OCI-LY1 (cell line): ENCODE measurements at regions not wholly inside any gene's neighbourhood (a gene's known extent, or its start where the extent isn't known, plus 50 kb on each side); places are given as distances from the start of the nearest gene placed in this dataset.

Experiments used
- H2AFZ ChIP-seq: fragments of 200-600 bp; sonication (generic), shearing (Covaris generic); 2 replicates; pipeline ENCODE4 v1.6.0; 2014; ENCODE audit warnings: antibody characterized with exemption, mild to moderate bottlenecking, low read length
- H3F3A ChIP-seq: fragments of 200-600 bp; sonication (generic), shearing (Covaris generic); 2 replicates; pipeline ENCODE4 v1.6.0; 2014; ENCODE audit warnings: mild to moderate bottlenecking, antibody characterized with exemption, low read length, moderate library complexity; ENCODE audit not compliant: insufficient read depth
- H3K27ac ChIP-seq: fragments of 200-600 bp; sonication (generic); 2 replicates; pipeline ENCODE4 v1.5.1; 2014; ENCODE audit warnings: low read length, mixed run types, mild to moderate bottlenecking, low read depth; ENCODE audit not compliant: poor library complexity, severe bottlenecking
- H3K27me3 ChIP-seq: fragments of 200-600 bp; sonication (generic); 2 replicates; pipeline ENCODE4 v1.6.0; 2014; ENCODE audit warnings: antibody characterized with exemption, mild to moderate bottlenecking, low read length, moderate library complexity; ENCODE audit not compliant: insufficient read depth
- H3K36me3 ChIP-seq: fragments of 200-600 bp; sonication (generic); 2 replicates; pipeline ENCODE4 v1.6.1; 2014; ENCODE audit warnings: mild to moderate bottlenecking, antibody characterized with exemption, low read length, moderate library complexity, mixed read lengths; ENCODE audit not compliant: insufficient read depth
- H3K4me1 ChIP-seq: fragments of 200-600 bp; sonication (generic); 2 replicates; pipeline ENCODE4 v1.5.1; 2014; ENCODE audit warnings: mild to moderate bottlenecking, low read length, moderate library complexity; ENCODE audit not compliant: insufficient read depth, severe bottlenecking
- H3K4me2 ChIP-seq: fragments of 200-600 bp; sonication (generic), shearing (Covaris generic); 2 replicates; pipeline ENCODE4 v1.6.1; 2014; ENCODE audit warnings: low read length
- H3K4me3 ChIP-seq: fragments of 200-600 bp; sonication (generic); 2 replicates; pipeline ENCODE4 v1.5.1; 2014; ENCODE audit warnings: low read length, low read depth, mild to moderate bottlenecking, mixed read lengths; ENCODE audit not compliant: poor library complexity, severe bottlenecking
- H3K79me2 ChIP-seq: fragments of 200-600 bp; shearing (Covaris generic); 2 replicates; pipeline ENCODE4 v1.6.1; 2016; ENCODE audit warnings: mixed run types, low read length, mixed read lengths; ENCODE audit not compliant: insufficient read depth
- H3K9ac ChIP-seq: fragments of 200-600 bp; sonication (generic), shearing (Covaris generic); 2 replicates; pipeline ENCODE4 v1.6.1; 2014; ENCODE audit warnings: mild to moderate bottlenecking, low read length, mixed read lengths
- H3K9me2 ChIP-seq: fragments of 200-600 bp; sonication (generic), shearing (Covaris generic); 2 replicates; pipeline ENCODE4 v1.6.1; 2014; ENCODE audit warnings: low read depth, mild to moderate bottlenecking, low read length, mixed read lengths
- H3K9me3 ChIP-seq: fragments of 200-600 bp; shearing (Covaris generic); 2 replicates; pipeline ENCODE4 v1.6.1; 2014; ENCODE audit warnings: low read length, mixed read lengths
- H4K20me1 ChIP-seq: fragments of 200-600 bp; sonication (generic), shearing (Covaris generic); 2 replicates; pipeline ENCODE4 v1.6.0; 2016; ENCODE audit warnings: mild to moderate bottlenecking, low read length; ENCODE audit not compliant: insufficient read depth
- EZH2 ChIP-seq: fragments of 200-600 bp; sonication (generic), shearing (Covaris generic); IDR thresholded peaks from 2 replicates; pipeline ENCODE4 v1.8.0; 2017; ENCODE audit warnings: borderline replicate concordance, mixed run types, mild to moderate bottlenecking, antibody characterized with exemption, low read length, moderate library complexity, mixed read lengths
- TF ChIP-seq, protein P1 (sequence below): fragments of 200-600 bp; sonication (generic), shearing (Covaris generic); IDR thresholded peaks from 2 replicates; pipeline ENCODE4 v1.5.1; 2017; ENCODE audit warnings: mild to moderate bottlenecking, antibody characterized with exemption, low read length, moderate library complexity, mixed read lengths

DNA sequence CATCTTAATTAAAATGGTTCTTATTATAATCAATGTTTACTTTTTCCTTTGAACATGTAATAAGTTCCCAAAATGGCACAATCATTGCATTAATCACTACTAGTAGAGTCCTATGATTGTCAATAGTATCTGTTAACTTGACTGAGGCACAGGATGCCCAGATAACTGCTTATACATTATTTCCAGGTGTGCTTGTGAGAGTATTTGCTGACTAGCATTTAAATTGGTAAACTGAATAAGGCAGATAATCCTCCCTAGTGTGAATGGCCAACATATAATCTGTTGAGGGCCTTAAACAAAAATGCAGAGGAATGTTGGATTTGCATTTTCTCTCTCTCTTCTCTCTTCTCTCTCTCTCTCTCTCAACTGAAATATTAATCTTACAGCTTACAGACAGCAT is 999.3 kb upstream of the TMPRSS15 start:
- no peaks in the 10 kb centered on the region for H3K4me1 ChIP-seq
- no peak for TF ChIP-seq EZH2
- TF ChIP-seq, protein P1, sequence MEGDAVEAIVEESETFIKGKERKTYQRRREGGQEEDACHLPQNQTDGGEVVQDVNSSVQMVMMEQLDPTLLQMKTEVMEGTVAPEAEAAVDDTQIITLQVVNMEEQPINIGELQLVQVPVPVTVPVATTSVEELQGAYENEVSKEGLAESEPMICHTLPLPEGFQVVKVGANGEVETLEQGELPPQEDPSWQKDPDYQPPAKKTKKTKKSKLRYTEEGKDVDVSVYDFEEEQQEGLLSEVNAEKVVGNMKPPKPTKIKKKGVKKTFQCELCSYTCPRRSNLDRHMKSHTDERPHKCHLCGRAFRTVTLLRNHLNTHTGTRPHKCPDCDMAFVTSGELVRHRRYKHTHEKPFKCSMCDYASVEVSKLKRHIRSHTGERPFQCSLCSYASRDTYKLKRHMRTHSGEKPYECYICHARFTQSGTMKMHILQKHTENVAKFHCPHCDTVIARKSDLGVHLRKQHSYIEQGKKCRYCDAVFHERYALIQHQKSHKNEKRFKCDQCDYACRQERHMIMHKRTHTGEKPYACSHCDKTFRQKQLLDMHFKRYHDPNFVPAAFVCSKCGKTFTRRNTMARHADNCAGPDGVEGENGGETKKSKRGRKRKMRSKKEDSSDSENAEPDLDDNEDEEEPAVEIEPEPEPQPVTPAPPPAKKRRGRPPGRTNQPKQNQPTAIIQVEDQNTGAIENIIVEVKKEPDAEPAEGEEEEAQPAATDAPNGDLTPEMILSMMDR = no peak
- no peaks in the 10 kb centered on the region for H3K9me3 ChIP-seq
- H3K27me3 ChIP-seq = no peaks in the 10 kb centered on the region
- no peaks in the 10 kb centered on the region for H3K79me2 ChIP-seq
- no peaks in the 10 kb centered on the region for H3K36me3 ChIP-seq
- H3F3A ChIP-seq = no peaks in the 10 kb centered on the region
- H3K4me2 ChIP-seq = no peak overlapping the region
- H2AFZ ChIP-seq = no peak overlapping the region
- H3K9ac ChIP-seq = no peak overlapping the region
- no peaks in the 10 kb centered on the region for H4K20me1 ChIP-seq
- H3K27ac ChIP-seq = no peak overlapping the region
- H3K4me3 ChIP-seq = no peak overlapping the region
- no peaks in the 10 kb centered on the region for H3K9me2 ChIP-seq

DNA sequence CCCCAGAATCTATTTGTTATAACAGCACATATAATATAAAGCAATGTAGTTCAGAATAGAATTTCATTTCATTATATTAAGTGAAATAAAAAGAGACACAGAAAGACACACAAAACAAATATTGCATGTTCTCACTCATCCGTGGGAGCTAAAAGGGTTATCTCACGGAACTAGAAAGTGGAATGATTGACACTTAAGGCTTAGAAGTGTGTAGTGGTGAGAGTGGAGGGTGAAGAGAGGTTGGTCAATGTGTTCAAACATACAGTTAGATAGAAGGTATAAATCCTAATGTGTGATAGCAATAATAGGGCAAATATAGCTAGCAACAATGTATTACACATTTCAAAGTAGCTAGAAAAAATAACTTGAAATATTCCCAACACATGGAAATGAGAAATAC is 1001.7 kb upstream of the TMPRSS15 start:
- Histone ChIP-seq H3K4me1 (no peaks in the 10 kb centered on the region), H3K79me2 (no peaks in the 10 kb centered on the region), H3K4me2 (no peak overlapping the region), H3K4me3 (no peak overlapping the region), H3K9me3 (no peaks in the 10 kb centered on the region), H3F3A (no peaks in the 10 kb centered on the region), H3K9ac (no peak overlapping the region), H3K27me3 (no peaks in the 10 kb centered on the region), H3K27ac (no peak overlapping the region), H4K20me1 (no peaks in the 10 kb centered on the region), H2AFZ (no peak overlapping the region), H3K9me2 (no peaks in the 10 kb centered on the region), H3K36me3 (no peaks in the 10 kb centered on the region)
- TF ChIP-seq EZH2 = no peak

DNA sequence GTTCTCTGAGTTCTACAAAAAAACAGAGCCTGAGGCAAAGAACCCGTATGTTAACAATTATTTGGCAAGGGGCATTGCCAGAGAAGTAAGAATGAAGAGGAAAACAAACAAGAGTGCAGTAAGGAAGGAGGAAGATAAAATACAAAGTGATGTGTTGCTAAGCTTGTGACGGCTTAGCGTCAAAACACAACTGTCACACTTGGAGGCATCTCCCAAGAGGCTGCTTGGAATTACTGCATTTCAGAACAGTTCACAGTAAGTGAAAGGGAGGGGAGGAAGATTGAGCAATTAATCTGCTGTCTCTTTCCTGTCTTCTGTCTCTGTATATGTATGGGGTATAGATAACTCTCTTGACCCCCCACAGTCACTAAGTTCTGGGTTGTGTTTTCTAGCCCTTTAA is 1017.0 kb upstream of the TMPRSS15 start:
- Histone ChIP-seq H2AFZ (no peak overlapping the region), H3K4me3 (no peak overlapping the region), H3K27me3 (no peaks in the 10 kb centered on the region), H3K9me3 (no peaks in the 10 kb centered on the region), H3K36me3 (no peaks in the 10 kb centered on the region), H3K9ac (no peak overlapping the region), H3K4me1 (no peaks in the 10 kb centered on the region), H3K4me2 (no peak overlapping the region), H4K20me1 (no peaks in the 10 kb centered on the region), H3K9me2 (no peaks in the 10 kb centered on the region), H3K27ac (no peak overlapping the region), H3K79me2 (no peaks in the 10 kb centered on the region), H3F3A (no peaks in the 10 kb centered on the region)
- TF ChIP-seq, protein P1 = no peak
- no peak for TF ChIP-seq EZH2

DNA sequence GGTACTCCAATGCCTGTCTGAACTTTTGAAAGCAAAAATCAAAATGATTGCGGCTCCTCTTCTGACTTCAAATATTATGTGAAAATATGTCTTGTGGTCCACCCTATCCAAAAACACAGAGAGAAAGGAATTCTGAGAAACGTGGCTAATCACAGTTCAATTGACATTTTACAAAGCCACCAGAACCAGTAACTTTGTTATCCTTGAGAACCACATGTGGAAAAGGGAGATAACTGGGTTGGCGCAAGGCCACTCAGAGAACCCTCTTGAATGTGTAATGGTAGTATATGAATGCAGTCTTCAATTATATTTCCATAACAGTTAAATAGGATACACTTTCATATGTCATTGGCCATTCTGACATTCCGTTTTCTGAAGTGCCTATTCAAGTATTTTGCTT is 1030.0 kb upstream of the TMPRSS15 start:
- H3K27me3 ChIP-seq = no peaks in the 10 kb centered on the region
- no peak overlapping the region for H3K9ac ChIP-seq
- no peaks in the 10 kb centered on the region for H3K79me2 ChIP-seq
- TF ChIP-seq EZH2 = no peak
- TF ChIP-seq, protein P1 = no peak
- H3K27ac ChIP-seq = no peak overlapping the region
- no peaks in the 10 kb centered on the region for H4K20me1 ChIP-seq
- H3K4me3 ChIP-seq = no peak overlapping the region
- H2AFZ ChIP-seq = no peak overlapping the region
- H3F3A ChIP-seq = no peaks in the 10 kb centered on the region
- H3K9me2 ChIP-seq = no peaks in the 10 kb centered on the region
- H3K9me3 ChIP-seq = no peaks in the 10 kb centered on the region
- H3K36me3 ChIP-seq = no peaks in the 10 kb centered on the region
- no peaks in the 10 kb centered on the region for H3K4me1 ChIP-seq
- H3K4me2 ChIP-seq = no peak overlapping the region
